PFSK-1 (cell line): ENCODE measurements at regions not wholly inside any gene's neighbourhood (a gene's known extent, or its start where the extent isn't known, plus 50 kb on each side); places are given as distances from the start of the nearest gene placed in this dataset.

ENCODE experiments used
- FOXP2 ChIP-seq: optimal IDR thresholded peaks from 2 replicates; pipeline ENCODE3; 2011; ENCODE audit warnings: borderline replicate concordance, control low read depth, inconsistent platforms; ENCODE audit not compliant: insufficient read depth; ENCODE audit errors: extremely low read length, extremely low read depth
- POLR2AphosphoS5 ChIP-seq: IDR thresholded peaks from 2 replicates; pipeline ENCODE4 v1.6.1; 2012; ENCODE audit warnings: low read depth, mild to moderate bottlenecking, control low read depth, low read length, moderate library complexity
- REST ChIP-seq, 2 experiments: IDR thresholded peaks; 2 replicates each; pipeline versions ENCODE4 v1.6.1 to v1.8.0; 2011 to 2012; ENCODE audit warnings: low read depth in 2 of 2, low read length in 2 of 2, control low read depth in 1 of 2, inconsistent platforms in 1 of 2, mild to moderate bottlenecking in 1 of 2, moderate library complexity in 1 of 2; ENCODE audit not compliant: insufficient read depth in 1 of 2
- SIN3A ChIP-seq: IDR thresholded peaks from 2 replicates; pipeline ENCODE4 v1.6.1; 2012; ENCODE audit warnings: mild to moderate bottlenecking, low read length, moderate library complexity, borderline replicate concordance; ENCODE audit not compliant: insufficient read depth
- TAF1 ChIP-seq: IDR thresholded peaks from 2 replicates; pipeline ENCODE4 v1.6.1; 2012; ENCODE audit warnings: low read length, control low read depth, borderline replicate concordance; ENCODE audit not compliant: insufficient read depth

GRCh38 chr6:44528370-44528644 is 140.8 kb downstream of the CDC5L start:
- TF ChIP-seq TAF1: no peak
- no peak for TF ChIP-seq SIN3A
- TF ChIP-seq REST (IDR thresholded peaks at IDR 0.05; ENCODE audit: insufficient read depth in 1 of 2, low read depth in 2 of 2, low read length in 2 of 2): no peak
- TF ChIP-seq POLR2AphosphoS5: no peak
- no peak for TF ChIP-seq FOXP2

GRCh38 chr6:44528716-44529115 is 141.2 kb downstream of the CDC5L start:
- TF ChIP-seq TAF1 (no peak), REST (IDR thresholded peaks at IDR 0.05; ENCODE audit: insufficient read depth in 1 of 2, low read depth in 2 of 2, low read length in 2 of 2) (no peak), SIN3A (no peak), FOXP2 (no peak)

- no peak for TF ChIP-seq TAF1
- TF ChIP-seq POLR2AphosphoS5: no peak
- TF ChIP-seq SIN3A: no peak
- no peak for TF ChIP-seq FOXP2
These were observed 141.8 kb downstream of the CDC5L start for GRCh38 chr6:44529146-44529905.

- TF ChIP-seq REST (IDR thresholded peaks at IDR 0.05; ENCODE audit: insufficient read depth in 1 of 2, low read depth in 2 of 2, low read length in 2 of 2) (no peak), FOXP2 (no peak)
These were observed 142.9 kb downstream of the CDC5L start for GRCh38 chr6:44530209-44530909.

GRCh38 chr6:44530910-44531234 is 143.4 kb downstream of the CDC5L start:
- TF ChIP-seq FOXP2 (no peak), TAF1 (no peak), POLR2AphosphoS5 (no peak), REST (IDR thresholded peaks at IDR 0.05; ENCODE audit: insufficient read depth in 1 of 2, low read depth in 2 of 2, low read length in 2 of 2) (no peak), SIN3A (no peak)
